Liver (tissue), 3 donors: ENCODE measurements at regions not wholly inside any gene's neighbourhood (a gene's known extent, or its start where the extent isn't known, plus 50 kb on each side); places are given as distances from the start of the nearest gene placed in this dataset.

Experiments used
- GABPA ChIP-seq, 2 donors: IDR thresholded peaks in 1 of 2; conservative IDR thresholded peaks in 1 of 2; 2 replicates each; pipeline ENCODE4 v1.6.1; 2016; ENCODE audit warnings: antibody characterized with exemption in 2 of 2, mild to moderate bottlenecking in 1 of 2, moderate library complexity in 1 of 2
- HNF4G ChIP-seq: IDR thresholded peaks from 2 replicates; pipeline ENCODE4 v1.6.1; 2016; ENCODE audit warnings: antibody characterized with exemption
- RAD21 ChIP-seq, 2 donors: IDR thresholded peaks; 2 replicates each; pipeline ENCODE4 v1.6.1; 2016; ENCODE audit warnings: antibody characterized with exemption in 2 of 2, mild to moderate bottlenecking in 2 of 2
- RXRA ChIP-seq, 2 donors: IDR thresholded peaks; 2 replicates each; pipeline ENCODE4 v1.6.1; 2017 to 2018; ENCODE audit warnings: antibody characterized with exemption in 2 of 2, mild to moderate bottlenecking in 1 of 2
- SP1 ChIP-seq: IDR thresholded peaks from 2 replicates; pipeline ENCODE4 v1.6.1; 2018; ENCODE audit warnings: antibody characterized with exemption, mild to moderate bottlenecking
- TAF1 ChIP-seq: conservative IDR thresholded peaks from 2 replicates; pipeline ENCODE4 v1.6.1; 2016; ENCODE audit warnings: antibody characterized with exemption, mild to moderate bottlenecking
- YY1 ChIP-seq: IDR thresholded peaks from 2 replicates; pipeline ENCODE4 v1.6.1; 2016; ENCODE audit warnings: antibody characterized with exemption, mild to moderate bottlenecking
- TF ChIP-seq, protein P1 (sequence below): fragments of 150-350 bp; IDR thresholded peaks from 2 replicates; pipeline ENCODE4 v1.5.1; 2017; ENCODE audit warnings: improper control_type of control experiment, low read depth, low read length; ENCODE audit not compliant: missing input control
- TF ChIP-seq, protein P2 (sequence below): IDR thresholded peaks from 2 replicates; pipeline ENCODE4 v1.6.1; 2016; ENCODE audit warnings: antibody characterized with exemption, mild to moderate bottlenecking
- TF ChIP-seq, protein P3 (sequence below): IDR thresholded peaks from 2 replicates; pipeline ENCODE4 v1.6.1; 2016; ENCODE audit warnings: antibody characterized with exemption
- donor health status: healthy.
- donor health status: healthy.

DNA sequence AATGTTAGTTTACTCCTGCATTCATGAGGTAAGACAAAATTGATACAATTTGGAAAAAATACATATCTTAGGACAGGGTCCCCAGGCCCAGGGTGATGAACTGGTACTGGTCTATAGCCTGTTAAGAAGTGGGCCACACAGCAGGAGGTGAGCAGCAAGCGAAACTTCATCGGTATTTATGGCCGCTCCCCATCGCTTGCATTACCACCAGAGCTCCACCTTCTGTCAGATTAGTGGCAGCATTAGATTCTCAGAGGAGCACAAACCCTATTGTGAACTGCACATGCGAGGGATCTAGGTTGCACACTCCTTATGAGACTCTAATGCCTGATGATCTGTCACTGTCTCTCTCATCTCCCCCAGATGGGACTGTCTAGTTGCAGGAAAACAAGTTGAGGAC is 880.6 kb downstream of the MCTP2 start:
- TF ChIP-seq, protein P1, sequence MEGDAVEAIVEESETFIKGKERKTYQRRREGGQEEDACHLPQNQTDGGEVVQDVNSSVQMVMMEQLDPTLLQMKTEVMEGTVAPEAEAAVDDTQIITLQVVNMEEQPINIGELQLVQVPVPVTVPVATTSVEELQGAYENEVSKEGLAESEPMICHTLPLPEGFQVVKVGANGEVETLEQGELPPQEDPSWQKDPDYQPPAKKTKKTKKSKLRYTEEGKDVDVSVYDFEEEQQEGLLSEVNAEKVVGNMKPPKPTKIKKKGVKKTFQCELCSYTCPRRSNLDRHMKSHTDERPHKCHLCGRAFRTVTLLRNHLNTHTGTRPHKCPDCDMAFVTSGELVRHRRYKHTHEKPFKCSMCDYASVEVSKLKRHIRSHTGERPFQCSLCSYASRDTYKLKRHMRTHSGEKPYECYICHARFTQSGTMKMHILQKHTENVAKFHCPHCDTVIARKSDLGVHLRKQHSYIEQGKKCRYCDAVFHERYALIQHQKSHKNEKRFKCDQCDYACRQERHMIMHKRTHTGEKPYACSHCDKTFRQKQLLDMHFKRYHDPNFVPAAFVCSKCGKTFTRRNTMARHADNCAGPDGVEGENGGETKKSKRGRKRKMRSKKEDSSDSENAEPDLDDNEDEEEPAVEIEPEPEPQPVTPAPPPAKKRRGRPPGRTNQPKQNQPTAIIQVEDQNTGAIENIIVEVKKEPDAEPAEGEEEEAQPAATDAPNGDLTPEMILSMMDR = no peak
- TF ChIP-seq SP1 (no peak), GABPA (IDR thresholded peaks at IDR 0.05 in 1 of 2, conservative IDR thresholded peaks at IDR 0.05 in 1 of 2) (no peak), TAF1 (no peak), RAD21 (IDR thresholded peaks at IDR 0.05) (no peak), HNF4G (no peak), RXRA (IDR thresholded peaks at IDR 0.05) (no peak), YY1 (no peak)
- TF ChIP-seq, protein P2, sequence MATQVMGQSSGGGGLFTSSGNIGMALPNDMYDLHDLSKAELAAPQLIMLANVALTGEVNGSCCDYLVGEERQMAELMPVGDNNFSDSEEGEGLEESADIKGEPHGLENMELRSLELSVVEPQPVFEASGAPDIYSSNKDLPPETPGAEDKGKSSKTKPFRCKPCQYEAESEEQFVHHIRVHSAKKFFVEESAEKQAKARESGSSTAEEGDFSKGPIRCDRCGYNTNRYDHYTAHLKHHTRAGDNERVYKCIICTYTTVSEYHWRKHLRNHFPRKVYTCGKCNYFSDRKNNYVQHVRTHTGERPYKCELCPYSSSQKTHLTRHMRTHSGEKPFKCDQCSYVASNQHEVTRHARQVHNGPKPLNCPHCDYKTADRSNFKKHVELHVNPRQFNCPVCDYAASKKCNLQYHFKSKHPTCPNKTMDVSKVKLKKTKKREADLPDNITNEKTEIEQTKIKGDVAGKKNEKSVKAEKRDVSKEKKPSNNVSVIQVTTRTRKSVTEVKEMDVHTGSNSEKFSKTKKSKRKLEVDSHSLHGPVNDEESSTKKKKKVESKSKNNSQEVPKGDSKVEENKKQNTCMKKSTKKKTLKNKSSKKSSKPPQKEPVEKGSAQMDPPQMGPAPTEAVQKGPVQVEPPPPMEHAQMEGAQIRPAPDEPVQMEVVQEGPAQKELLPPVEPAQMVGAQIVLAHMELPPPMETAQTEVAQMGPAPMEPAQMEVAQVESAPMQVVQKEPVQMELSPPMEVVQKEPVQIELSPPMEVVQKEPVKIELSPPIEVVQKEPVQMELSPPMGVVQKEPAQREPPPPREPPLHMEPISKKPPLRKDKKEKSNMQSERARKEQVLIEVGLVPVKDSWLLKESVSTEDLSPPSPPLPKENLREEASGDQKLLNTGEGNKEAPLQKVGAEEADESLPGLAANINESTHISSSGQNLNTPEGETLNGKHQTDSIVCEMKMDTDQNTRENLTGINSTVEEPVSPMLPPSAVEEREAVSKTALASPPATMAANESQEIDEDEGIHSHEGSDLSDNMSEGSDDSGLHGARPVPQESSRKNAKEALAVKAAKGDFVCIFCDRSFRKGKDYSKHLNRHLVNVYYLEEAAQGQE = no peak
- TF ChIP-seq, protein P3, sequence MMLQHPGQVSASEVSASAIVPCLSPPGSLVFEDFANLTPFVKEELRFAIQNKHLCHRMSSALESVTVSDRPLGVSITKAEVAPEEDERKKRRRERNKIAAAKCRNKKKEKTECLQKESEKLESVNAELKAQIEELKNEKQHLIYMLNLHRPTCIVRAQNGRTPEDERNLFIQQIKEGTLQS = no peak
